GM23338 (cell line): ENCODE measurements at regions not wholly inside any gene's neighbourhood (a gene's known extent, or its start where the extent isn't known, plus 50 kb on each side); places are given as distances from the start of the nearest gene placed in this dataset.

Experiments used
- ATAC-seq: fragments of 200-7000 bp; cut with Tn5 transposase; 3 replicates; pipeline ENCODE4 v1.9.1; 2020
- DNase-seq: peaks from one replicate; pipeline ENCODE4 v3.0.0-alpha.2; 2015; ENCODE audit warnings: low spot score
- H2AFZ ChIP-seq: fragments of 200-600 bp; sonication (generic); 2 replicates; pipeline ENCODE4 v1.8.0; 2016; ENCODE audit warnings: antibody characterized with exemption, mild to moderate bottlenecking, moderate library complexity
- H3F3A ChIP-seq: fragments of 200-600 bp; sonication (generic); replicated peaks from 2 replicates; pipeline ENCODE4 v1.8.0; 2017; ENCODE audit warnings: antibody characterized with exemption, mixed run types, low read depth
- H3K27ac ChIP-seq: fragments of 200-600 bp; sonication (generic); 2 replicates; pipeline ENCODE4 v1.6.1; 2016; ENCODE audit warnings: low read depth
- H3K27me3 ChIP-seq: fragments of 200-600 bp; sonication (generic); 2 replicates; pipeline ENCODE4 v1.8.0; 2016; ENCODE audit warnings: mild to moderate bottlenecking, mixed run types, moderate library complexity; ENCODE audit not compliant: insufficient read depth
- H3K36me3 ChIP-seq: fragments of 200-600 bp; sonication (generic); 2 replicates; pipeline ENCODE4 v1.8.0; 2016; ENCODE audit warnings: mild to moderate bottlenecking; ENCODE audit not compliant: insufficient read depth
- H3K4me1 ChIP-seq: fragments of 200-600 bp; sonication (generic); 2 replicates; pipeline ENCODE4 v1.8.0; 2016; ENCODE audit warnings: mild to moderate bottlenecking, moderate library complexity; ENCODE audit not compliant: insufficient read depth
- H3K4me2 ChIP-seq: fragments of 200-600 bp; sonication (generic); 2 replicates; pipeline ENCODE4 v1.7.1; 2017; ENCODE audit warnings: mixed run types
- H3K4me3 ChIP-seq: fragments of 200-600 bp; sonication (generic); 2 replicates; pipeline ENCODE4 v1.6.1; 2016; ENCODE audit warnings: mixed run types
- H3K79me2 ChIP-seq: fragments of 200-600 bp; sonication (generic); replicated peaks from 2 replicates; pipeline ENCODE4 v1.8.0; 2017; ENCODE audit warnings: mild to moderate bottlenecking; ENCODE audit not compliant: insufficient read depth
- H3K9me2 ChIP-seq: fragments of 200-600 bp; sonication (generic); 2 replicates; pipeline ENCODE4 v1.8.0; 2017; ENCODE audit not compliant: insufficient read depth
- H4K20me1 ChIP-seq: fragments of 200-600 bp; sonication (generic); replicated peaks from 2 replicates; pipeline ENCODE4 v1.8.0; 2017; ENCODE audit warnings: mild to moderate bottlenecking; ENCODE audit not compliant: insufficient read depth
- H3K27ac Mint-ChIP-seq: 2 replicates; pipeline ENCODE4 v1.8.0; 2020; ENCODE audit warnings: inconsistent platforms, mild to moderate bottlenecking, moderate library complexity, mixed read lengths
- H3K27me3 Mint-ChIP-seq: 3 replicates; pipeline ENCODE4 v1.8.0; 2022; ENCODE audit warnings: low read depth, mild to moderate bottlenecking, moderate library complexity, mixed read lengths, inconsistent platforms; ENCODE audit not compliant: insufficient read depth, poor library complexity
- H3K36me3 Mint-ChIP-seq: 3 replicates; pipeline ENCODE4 v1.8.0; 2021; ENCODE audit warnings: low read depth, mild to moderate bottlenecking, inconsistent platforms, moderate library complexity, mixed read lengths
- H3K4me1 Mint-ChIP-seq: 3 replicates; pipeline ENCODE4 v1.8.0; 2020; ENCODE audit warnings: mild to moderate bottlenecking, inconsistent platforms, mixed read lengths
- H3K4me3 Mint-ChIP-seq: 3 replicates; pipeline ENCODE4 v1.8.0; 2021; ENCODE audit warnings: moderate library complexity, mild to moderate bottlenecking, inconsistent platforms, mixed read lengths
- H3K9me3 Mint-ChIP-seq: 3 replicates; pipeline ENCODE4 v1.8.0; 2020; ENCODE audit warnings: moderate library complexity, mild to moderate bottlenecking, inconsistent platforms, mixed read lengths
- CREB1 ChIP-seq: fragments of 250-450 bp; sonication (Bioruptor Pico); IDR thresholded peaks from 2 replicates; pipeline ENCODE4 v1.5.0; 2020; ENCODE audit warnings: low read depth, mild to moderate bottlenecking, moderate library complexity
- EZH2 ChIP-seq: fragments of 200-600 bp; sonication (generic); IDR thresholded peaks from one replicate; pipeline ENCODE4 v1.8.0; 2017; ENCODE audit warnings: antibody characterized with exemption, mild to moderate bottlenecking, low read depth; ENCODE audit not compliant: unreplicated experiment
- EZH2phosphoT487 ChIP-seq: fragments of 200-600 bp; sonication (generic); IDR thresholded peaks from one replicate; pipeline ENCODE4 v1.8.1; 2018; ENCODE audit warnings: antibody characterized with exemption; ENCODE audit not compliant: unreplicated experiment
- JUNB ChIP-seq: IDR thresholded peaks from one replicate; pipeline ENCODE4 v1.6.1; 2016; ENCODE audit warnings: antibody characterized with exemption; ENCODE audit not compliant: unreplicated experiment
- NANOG ChIP-seq: IDR thresholded peaks from 2 replicates; pipeline ENCODE4 v1.6.1; 2016; ENCODE audit warnings: antibody characterized with exemption, borderline replicate concordance
- POLR2AphosphoS5 ChIP-seq: IDR thresholded peaks from 2 replicates; pipeline ENCODE4 v1.6.1; 2016; ENCODE audit warnings: antibody characterized with exemption, low read depth
- STAT1 ChIP-seq: IDR thresholded peaks from one replicate; pipeline ENCODE4 v1.6.1; 2016; ENCODE audit warnings: antibody characterized with exemption; ENCODE audit not compliant: unreplicated experiment
- ZNF114 ChIP-seq: fragments of 250-450 bp; sonication (Bioruptor Pico); IDR thresholded peaks from 2 replicates; pipeline ENCODE4 v1.5.0; 2020; ENCODE audit warnings: mild to moderate bottlenecking, moderate library complexity
- ZNF331 ChIP-seq: fragments of 250-450 bp; sonication (Bioruptor Pico); IDR thresholded peaks from 2 replicates; pipeline ENCODE4 v1.5.0; 2020; ENCODE audit warnings: low read depth, mild to moderate bottlenecking, moderate library complexity
- TF ChIP-seq, protein P1 (sequence below): IDR thresholded peaks from one replicate; pipeline ENCODE4 v1.6.1; 2018; ENCODE audit warnings: antibody characterized with exemption; ENCODE audit not compliant: unreplicated experiment
- TF ChIP-seq, protein P2 (sequence below): fragments of 250-450 bp; sonication (Bioruptor Pico); IDR thresholded peaks from 2 replicates; pipeline ENCODE4 v1.5.0; 2020; ENCODE audit warnings: mild to moderate bottlenecking, moderate library complexity
- TF ChIP-seq, protein P3 (sequence below), 2 experiments: fragments of 200-600 bp in 1 of 2; sonication (generic) in 1 of 2; conservative IDR thresholded peaks; 2 replicates each; pipeline versions ENCODE4 v1.5.1 to v1.6.1; 2016 to 2017; ENCODE audit warnings: antibody characterized with exemption in 2 of 2, low read depth in 2 of 2, mild to moderate bottlenecking in 2 of 2, moderate library complexity in 1 of 2
- TF ChIP-seq, protein P4 (sequence below): IDR thresholded peaks from 2 replicates; pipeline ENCODE4 v1.6.1; 2016; ENCODE audit warnings: antibody characterized with exemption

DNA sequence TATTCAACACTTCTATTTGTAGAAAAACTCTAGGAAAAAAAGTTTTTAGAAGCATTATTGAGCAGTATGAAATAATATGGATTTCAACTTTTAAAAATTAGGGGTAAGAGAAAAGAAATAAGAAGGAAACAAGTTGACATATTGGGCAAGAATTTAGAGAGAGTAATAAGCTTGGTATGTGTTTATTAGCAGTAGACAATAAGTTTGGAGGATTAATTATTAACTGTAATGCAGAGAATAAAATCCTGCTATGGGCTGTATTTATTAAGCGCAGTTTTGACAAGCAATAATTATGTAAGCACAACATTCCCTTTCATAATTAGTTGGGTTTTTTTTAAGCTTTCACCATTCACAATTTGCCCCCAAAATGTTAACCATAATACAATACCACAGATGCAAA is 162.7 kb upstream of the SLC7A11 start:
- Histone ChIP-seq H2AFZ (no peak overlapping the region), H3K4me1 (peaks cover 8% of the 10 kb centered on the region), H3K79me2 (no peaks in the 10 kb centered on the region), H3K27ac (no peak overlapping the region), H3K4me3 (no peak overlapping the region), H3K9me2 (no peaks in the 10 kb centered on the region; the same call in 1 of the 2 replicates), H3K27me3 (no peaks in the 10 kb centered on the region), H4K20me1 (no peaks in the 10 kb centered on the region), H3K4me2 (no peak overlapping the region), H3F3A (no peaks in the 10 kb centered on the region), H3K36me3 (no peaks in the 10 kb centered on the region)
- Mint-ChIP-seq H3K4me3 (no peak overlapping the region), H3K9me3 (peaks cover 3% of the 10 kb centered on the region; the same call in 1 of the 3 replicates), H3K27ac (no peak overlapping the region), H3K27me3 (peaks cover 3% of the 10 kb centered on the region), H3K36me3 (no peaks in the 10 kb centered on the region), H3K4me1 (peaks cover 10% of the 10 kb centered on the region; the same call in 2 of the 3 replicates)
- TF ChIP-seq EZH2phosphoT487 = no peak
- TF ChIP-seq EZH2 = no peak
- no peak for TF ChIP-seq STAT1
- TF ChIP-seq ZNF331 = no peak
- TF ChIP-seq, protein P1, sequence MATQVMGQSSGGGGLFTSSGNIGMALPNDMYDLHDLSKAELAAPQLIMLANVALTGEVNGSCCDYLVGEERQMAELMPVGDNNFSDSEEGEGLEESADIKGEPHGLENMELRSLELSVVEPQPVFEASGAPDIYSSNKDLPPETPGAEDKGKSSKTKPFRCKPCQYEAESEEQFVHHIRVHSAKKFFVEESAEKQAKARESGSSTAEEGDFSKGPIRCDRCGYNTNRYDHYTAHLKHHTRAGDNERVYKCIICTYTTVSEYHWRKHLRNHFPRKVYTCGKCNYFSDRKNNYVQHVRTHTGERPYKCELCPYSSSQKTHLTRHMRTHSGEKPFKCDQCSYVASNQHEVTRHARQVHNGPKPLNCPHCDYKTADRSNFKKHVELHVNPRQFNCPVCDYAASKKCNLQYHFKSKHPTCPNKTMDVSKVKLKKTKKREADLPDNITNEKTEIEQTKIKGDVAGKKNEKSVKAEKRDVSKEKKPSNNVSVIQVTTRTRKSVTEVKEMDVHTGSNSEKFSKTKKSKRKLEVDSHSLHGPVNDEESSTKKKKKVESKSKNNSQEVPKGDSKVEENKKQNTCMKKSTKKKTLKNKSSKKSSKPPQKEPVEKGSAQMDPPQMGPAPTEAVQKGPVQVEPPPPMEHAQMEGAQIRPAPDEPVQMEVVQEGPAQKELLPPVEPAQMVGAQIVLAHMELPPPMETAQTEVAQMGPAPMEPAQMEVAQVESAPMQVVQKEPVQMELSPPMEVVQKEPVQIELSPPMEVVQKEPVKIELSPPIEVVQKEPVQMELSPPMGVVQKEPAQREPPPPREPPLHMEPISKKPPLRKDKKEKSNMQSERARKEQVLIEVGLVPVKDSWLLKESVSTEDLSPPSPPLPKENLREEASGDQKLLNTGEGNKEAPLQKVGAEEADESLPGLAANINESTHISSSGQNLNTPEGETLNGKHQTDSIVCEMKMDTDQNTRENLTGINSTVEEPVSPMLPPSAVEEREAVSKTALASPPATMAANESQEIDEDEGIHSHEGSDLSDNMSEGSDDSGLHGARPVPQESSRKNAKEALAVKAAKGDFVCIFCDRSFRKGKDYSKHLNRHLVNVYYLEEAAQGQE = no peak
- TF ChIP-seq CREB1 (CRISPR knock-in tag) = no peak
- TF ChIP-seq, protein P2, sequence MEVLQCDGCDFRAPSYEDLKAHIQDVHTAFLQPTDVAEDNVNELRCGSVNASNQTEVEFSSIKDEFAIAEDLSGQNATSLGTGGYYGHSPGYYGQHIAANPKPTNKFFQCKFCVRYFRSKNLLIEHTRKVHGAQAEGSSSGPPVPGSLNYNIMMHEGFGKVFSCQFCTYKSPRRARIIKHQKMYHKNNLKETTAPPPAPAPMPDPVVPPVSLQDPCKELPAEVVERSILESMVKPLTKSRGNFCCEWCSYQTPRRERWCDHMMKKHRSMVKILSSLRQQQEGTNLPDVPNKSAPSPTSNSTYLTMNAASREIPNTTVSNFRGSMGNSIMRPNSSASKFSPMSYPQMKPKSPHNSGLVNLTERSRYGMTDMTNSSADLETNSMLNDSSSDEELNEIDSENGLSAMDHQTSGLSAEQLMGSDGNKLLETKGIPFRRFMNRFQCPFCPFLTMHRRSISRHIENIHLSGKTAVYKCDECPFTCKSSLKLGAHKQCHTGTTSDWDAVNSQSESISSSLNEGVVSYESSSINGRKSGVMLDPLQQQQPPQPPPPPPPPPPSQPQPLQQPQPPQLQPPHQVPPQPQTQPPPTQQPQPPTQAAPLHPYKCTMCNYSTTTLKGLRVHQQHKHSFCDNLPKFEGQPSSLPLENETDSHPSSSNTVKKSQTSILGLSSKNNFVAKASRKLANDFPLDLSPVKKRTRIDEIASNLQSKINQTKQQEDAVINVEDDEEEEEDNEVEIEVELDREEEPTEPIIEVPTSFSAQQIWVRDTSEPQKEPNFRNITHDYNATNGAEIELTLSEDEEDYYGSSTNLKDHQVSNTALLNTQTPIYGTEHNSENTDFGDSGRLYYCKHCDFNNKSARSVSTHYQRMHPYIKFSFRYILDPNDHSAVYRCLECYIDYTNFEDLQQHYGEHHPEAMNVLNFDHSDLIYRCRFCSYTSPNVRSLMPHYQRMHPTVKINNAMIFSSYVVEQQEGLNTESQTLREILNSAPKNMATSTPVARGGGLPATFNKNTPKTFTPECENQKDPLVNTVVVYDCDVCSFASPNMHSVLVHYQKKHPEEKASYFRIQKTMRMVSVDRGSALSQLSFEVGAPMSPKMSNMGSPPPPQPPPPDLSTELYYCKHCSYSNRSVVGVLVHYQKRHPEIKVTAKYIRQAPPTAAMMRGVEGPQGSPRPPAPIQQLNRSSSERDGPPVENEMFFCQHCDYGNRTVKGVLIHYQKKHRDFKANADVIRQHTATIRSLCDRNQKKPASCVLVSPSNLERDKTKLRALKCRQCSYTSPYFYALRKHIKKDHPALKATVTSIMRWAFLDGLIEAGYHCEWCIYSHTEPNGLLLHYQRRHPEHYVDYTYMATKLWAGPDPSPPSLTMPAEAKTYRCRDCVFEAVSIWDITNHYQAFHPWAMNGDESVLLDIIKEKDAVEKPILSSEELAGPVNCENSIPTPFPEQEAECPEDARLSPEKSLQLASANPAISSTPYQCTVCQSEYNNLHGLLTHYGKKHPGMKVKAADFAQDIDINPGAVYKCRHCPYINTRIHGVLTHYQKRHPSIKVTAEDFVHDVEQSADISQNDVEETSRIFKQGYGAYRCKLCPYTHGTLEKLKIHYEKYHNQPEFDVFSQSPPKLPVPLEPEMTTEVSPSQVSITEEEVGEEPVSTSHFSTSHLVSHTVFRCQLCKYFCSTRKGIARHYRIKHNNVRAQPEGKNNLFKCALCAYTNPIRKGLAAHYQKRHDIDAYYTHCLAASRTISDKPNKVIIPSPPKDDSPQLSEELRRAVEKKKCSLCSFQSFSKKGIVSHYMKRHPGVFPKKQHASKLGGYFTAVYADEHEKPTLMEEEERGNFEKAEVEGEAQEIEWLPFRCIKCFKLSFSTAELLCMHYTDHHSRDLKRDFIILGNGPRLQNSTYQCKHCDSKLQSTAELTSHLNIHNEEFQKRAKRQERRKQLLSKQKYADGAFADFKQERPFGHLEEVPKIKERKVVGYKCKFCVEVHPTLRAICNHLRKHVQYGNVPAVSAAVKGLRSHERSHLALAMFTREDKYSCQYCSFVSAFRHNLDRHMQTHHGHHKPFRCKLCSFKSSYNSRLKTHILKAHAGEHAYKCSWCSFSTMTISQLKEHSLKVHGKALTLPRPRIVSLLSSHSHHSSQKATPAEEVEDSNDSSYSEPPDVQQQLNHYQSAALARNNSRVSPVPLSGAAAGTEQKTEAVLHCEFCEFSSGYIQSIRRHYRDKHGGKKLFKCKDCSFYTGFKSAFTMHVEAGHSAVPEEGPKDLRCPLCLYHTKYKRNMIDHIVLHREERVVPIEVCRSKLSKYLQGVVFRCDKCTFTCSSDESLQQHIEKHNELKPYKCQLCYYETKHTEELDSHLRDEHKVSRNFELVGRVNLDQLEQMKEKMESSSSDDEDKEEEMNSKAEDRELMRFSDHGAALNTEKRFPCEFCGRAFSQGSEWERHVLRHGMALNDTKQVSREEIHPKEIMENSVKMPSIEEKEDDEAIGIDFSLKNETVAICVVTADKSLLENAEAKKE (CRISPR knock-in tag) = no peak
- no peak for TF ChIP-seq ZNF114
- TF ChIP-seq, protein P3, sequence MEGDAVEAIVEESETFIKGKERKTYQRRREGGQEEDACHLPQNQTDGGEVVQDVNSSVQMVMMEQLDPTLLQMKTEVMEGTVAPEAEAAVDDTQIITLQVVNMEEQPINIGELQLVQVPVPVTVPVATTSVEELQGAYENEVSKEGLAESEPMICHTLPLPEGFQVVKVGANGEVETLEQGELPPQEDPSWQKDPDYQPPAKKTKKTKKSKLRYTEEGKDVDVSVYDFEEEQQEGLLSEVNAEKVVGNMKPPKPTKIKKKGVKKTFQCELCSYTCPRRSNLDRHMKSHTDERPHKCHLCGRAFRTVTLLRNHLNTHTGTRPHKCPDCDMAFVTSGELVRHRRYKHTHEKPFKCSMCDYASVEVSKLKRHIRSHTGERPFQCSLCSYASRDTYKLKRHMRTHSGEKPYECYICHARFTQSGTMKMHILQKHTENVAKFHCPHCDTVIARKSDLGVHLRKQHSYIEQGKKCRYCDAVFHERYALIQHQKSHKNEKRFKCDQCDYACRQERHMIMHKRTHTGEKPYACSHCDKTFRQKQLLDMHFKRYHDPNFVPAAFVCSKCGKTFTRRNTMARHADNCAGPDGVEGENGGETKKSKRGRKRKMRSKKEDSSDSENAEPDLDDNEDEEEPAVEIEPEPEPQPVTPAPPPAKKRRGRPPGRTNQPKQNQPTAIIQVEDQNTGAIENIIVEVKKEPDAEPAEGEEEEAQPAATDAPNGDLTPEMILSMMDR (conservative IDR thresholded peaks at IDR 0.05; ENCODE audit: low read depth in 2 of 2) = no peak
- TF ChIP-seq, protein P4, sequence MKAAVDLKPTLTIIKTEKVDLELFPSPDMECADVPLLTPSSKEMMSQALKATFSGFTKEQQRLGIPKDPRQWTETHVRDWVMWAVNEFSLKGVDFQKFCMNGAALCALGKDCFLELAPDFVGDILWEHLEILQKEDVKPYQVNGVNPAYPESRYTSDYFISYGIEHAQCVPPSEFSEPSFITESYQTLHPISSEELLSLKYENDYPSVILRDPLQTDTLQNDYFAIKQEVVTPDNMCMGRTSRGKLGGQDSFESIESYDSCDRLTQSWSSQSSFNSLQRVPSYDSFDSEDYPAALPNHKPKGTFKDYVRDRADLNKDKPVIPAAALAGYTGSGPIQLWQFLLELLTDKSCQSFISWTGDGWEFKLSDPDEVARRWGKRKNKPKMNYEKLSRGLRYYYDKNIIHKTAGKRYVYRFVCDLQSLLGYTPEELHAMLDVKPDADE = no peak
- no peak for TF ChIP-seq JUNB
- TF ChIP-seq POLR2AphosphoS5 = no peak
- TF ChIP-seq NANOG = no peak
- no peak for ATAC-seq
- DNase-seq = no peak
